ENCODE measurements at regions not wholly inside any gene's neighbourhood (a gene's known extent, or its start where the extent isn't known, plus 50 kb on each side); places are given as distances from the start of the nearest gene placed in this dataset.

GRCh38 chr18:70653671-70654070 is 364.8 kb downstream of the SOCS6 start:
- peaks cover 36% of the 10 kb centered on the region for H3K9me3 Mint-ChIP-seq

DNA sequence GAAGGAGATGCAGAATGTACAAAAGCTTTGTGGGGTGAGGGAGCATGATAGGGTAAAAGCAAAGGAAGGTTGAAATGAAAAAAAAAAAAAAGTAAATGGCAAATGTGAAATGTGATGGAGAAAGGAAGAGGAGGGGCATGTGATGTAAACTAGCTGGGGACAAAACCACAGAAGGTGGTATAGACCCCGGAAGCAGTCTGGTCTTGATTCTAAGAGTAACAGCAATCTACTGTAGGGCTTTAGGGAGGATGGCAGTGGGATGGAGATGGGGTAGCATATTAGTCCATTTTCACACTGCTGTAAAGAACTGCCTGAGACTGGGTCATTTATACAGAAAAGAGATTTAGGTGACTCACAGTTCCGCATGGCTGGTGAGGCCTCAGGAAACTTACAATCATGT is 362.0 kb downstream of the SOCS6 start:
- DNase-seq = no peak
- no peaks in the 10 kb centered on the region for H3K36me3 Mint-ChIP-seq (ENCODE audit: low read depth)
- H3K9me3 Mint-ChIP-seq = peaks cover 31% of the 10 kb centered on the region
- H3K4me1 Mint-ChIP-seq (ENCODE audit: low read depth) = no peaks in the 10 kb centered on the region
- H3K27ac Mint-ChIP-seq = no peak overlapping the region
- no peak overlapping the region for H3K4me3 Mint-ChIP-seq
- H3K27me3 Mint-ChIP-seq (ENCODE audit: insufficient read depth) = peaks cover 1% of the 10 kb centered on the region; the same call in 1 of the 2 replicates
- TF ChIP-seq CTCF (IDR thresholded peaks at IDR 0.05) = no peak

More at GRCh38 chr18:70653671-70654070, 364.8 kb downstream of the SOCS6 start:
- Mint-ChIP-seq H3K4me3 (no peak overlapping the region), H3K36me3 (ENCODE audit: low read depth) (no peaks in the 10 kb centered on the region), H3K27me3 (ENCODE audit: insufficient read depth) (peaks cover 1% of the 10 kb centered on the region; the same call in 1 of the 2 replicates), H3K4me1 (ENCODE audit: low read depth) (no peaks in the 10 kb centered on the region), H3K27ac (no peak overlapping the region)
- no peak for TF ChIP-seq CTCF (IDR thresholded peaks at IDR 0.05)
- DNase-seq = no peak

- Mint-ChIP-seq H3K4me3 (no peak overlapping the region), H3K36me3 (ENCODE audit: low read depth) (no peaks in the 10 kb centered on the region), H3K27ac (no peak overlapping the region), H3K9me3 (peaks cover 31% of the 10 kb centered on the region), H3K4me1 (ENCODE audit: low read depth) (no peaks in the 10 kb centered on the region), H3K27me3 (ENCODE audit: insufficient read depth) (peaks cover 1% of the 10 kb centered on the region; the same call in 1 of the 2 replicates)
- no peak for DNase-seq
- TF ChIP-seq CTCF (IDR thresholded peaks at IDR 0.05) = no peak
These were observed 360.8 kb downstream of the SOCS6 start for GRCh38 chr18:70649683-70650082.

- no peak overlapping the region for H3K4me3 Mint-ChIP-seq
- H3K27me3 Mint-ChIP-seq (ENCODE audit: insufficient read depth) = no peaks in the 10 kb centered on the region
- peaks cover 17% of the 10 kb centered on the region for H3K9me3 Mint-ChIP-seq
- DNase-seq = no peak
- no peak for TF ChIP-seq CTCF (IDR thresholded peaks at IDR 0.05)
- H3K27ac Mint-ChIP-seq = no peak overlapping the region
- no peaks in the 10 kb centered on the region for H3K4me1 Mint-ChIP-seq (ENCODE audit: low read depth)
- no peaks in the 10 kb centered on the region for H3K36me3 Mint-ChIP-seq (ENCODE audit: low read depth)
These were observed 357.1 kb downstream of the SOCS6 start for GRCh38 chr18:70645971-70646370.

DNA sequence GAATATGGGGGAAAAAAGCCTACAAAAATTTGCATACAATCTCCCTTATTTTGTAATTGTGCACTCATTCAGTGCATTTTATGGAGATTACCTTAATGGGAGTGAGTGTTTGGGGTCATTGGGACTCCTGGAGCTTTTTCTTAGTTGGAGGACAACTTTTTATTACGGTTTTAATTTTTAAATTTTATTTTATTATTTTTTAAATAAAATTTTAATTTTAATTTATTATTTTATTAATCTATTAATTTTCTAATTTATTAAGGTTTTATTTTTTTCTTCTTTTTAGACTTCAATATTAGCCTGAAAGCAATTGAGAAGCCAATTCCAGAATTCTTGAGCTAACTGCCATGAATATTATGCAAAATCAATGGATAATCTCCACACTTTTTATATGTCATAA is 355.0 kb downstream of the SOCS6 start:
- no peak for TF ChIP-seq CTCF (IDR thresholded peaks at IDR 0.05)
- H3K4me3 Mint-ChIP-seq = no peak overlapping the region
- no peaks in the 10 kb centered on the region for H3K36me3 Mint-ChIP-seq (ENCODE audit: low read depth)

More for the DNA sequence above, 355.0 kb downstream of the SOCS6 start:
- no peaks in the 10 kb centered on the region for H3K27me3 Mint-ChIP-seq (ENCODE audit: insufficient read depth)
- no peak overlapping the region for H3K27ac Mint-ChIP-seq
- peaks cover 5% of the 10 kb centered on the region for H3K9me3 Mint-ChIP-seq
- no peaks in the 10 kb centered on the region for H3K4me1 Mint-ChIP-seq (ENCODE audit: low read depth)
- no peak for DNase-seq
